ENCODE measurements at regions not wholly inside any gene's neighbourhood (a gene's known extent, or its start where the extent isn't known, plus 50 kb on each side); places are given as distances from the start of the nearest gene placed in this dataset.
"Not testable (repeated sequence)": the region's sequence is repeated elsewhere in the genome, so short reads cannot be mapped to it uniquely, and the experiment has no call there.

DNA sequence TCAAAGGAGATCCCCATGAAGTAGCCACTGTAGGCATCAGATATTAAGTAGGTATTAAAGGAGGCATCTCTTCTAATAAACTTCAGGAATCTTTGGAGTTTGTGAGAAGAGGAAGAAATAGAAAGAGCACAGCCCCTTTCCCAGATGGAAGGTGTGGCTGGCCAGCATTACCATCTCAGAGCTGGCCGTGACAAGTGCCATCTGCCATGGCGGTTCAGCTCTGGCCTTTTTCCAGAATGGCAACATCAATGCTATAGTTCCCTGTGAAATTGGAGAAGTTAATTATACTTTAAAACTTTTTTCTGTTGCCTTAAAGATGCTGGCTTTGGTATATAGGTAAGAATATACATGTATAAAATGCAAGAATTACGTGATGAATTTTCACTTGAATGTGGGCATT is 51.9 kb upstream of the MCUR1 start:
- H3K4me3 ChIP-seq (ENCODE audit: low read depth, poor library complexity, severe bottlenecking), result no peak overlapping the region
- intact Hi-C loops (cut with DNase I; ENCODE audit: low total_unique reads), result no loop called here
- TF ChIP-seq, protein P1, sequence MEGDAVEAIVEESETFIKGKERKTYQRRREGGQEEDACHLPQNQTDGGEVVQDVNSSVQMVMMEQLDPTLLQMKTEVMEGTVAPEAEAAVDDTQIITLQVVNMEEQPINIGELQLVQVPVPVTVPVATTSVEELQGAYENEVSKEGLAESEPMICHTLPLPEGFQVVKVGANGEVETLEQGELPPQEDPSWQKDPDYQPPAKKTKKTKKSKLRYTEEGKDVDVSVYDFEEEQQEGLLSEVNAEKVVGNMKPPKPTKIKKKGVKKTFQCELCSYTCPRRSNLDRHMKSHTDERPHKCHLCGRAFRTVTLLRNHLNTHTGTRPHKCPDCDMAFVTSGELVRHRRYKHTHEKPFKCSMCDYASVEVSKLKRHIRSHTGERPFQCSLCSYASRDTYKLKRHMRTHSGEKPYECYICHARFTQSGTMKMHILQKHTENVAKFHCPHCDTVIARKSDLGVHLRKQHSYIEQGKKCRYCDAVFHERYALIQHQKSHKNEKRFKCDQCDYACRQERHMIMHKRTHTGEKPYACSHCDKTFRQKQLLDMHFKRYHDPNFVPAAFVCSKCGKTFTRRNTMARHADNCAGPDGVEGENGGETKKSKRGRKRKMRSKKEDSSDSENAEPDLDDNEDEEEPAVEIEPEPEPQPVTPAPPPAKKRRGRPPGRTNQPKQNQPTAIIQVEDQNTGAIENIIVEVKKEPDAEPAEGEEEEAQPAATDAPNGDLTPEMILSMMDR (IDR thresholded peaks at IDR 0.05), result no peak
- no peak for TF ChIP-seq POLR2A (IDR thresholded peaks at IDR 0.05)
- peak in 1 of 2 donors; percentile 9 for DNase-seq (ENCODE audit: low spot score in 2 of 2)
- 58 to 64% methylated on average over 3 of the region's 3 CpGs for whole genome bisulfite sequencing, 2 donors

DNA sequence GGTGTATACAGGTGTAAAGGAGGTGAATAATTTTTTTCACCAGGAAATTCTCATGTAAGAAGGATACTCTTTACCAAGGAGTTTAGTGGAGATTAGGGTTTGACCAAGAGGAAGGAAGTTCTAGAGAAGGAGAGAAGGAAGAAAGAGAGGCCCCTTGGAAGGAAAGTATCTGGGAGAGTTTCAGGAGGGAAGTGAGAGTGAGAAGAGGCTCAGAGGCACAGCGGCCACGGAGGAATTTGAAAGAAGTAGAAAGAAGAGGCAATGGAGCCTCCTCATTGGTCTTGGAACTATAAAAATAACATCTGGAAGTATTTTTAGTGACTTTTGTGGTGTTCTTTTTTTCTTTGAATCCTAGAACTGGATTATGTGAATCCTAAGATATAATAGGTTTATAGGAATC is 50.8 kb upstream of the MCUR1 start:
- WGBS, 2 donors, result 48 to 54% methylated on average over 2 of the region's 2 CpGs
- no peak for TF ChIP-seq POLR2A (IDR thresholded peaks at IDR 0.05)
- TF ChIP-seq, protein P1 (IDR thresholded peaks at IDR 0.05), result no peak
- intact Hi-C loops (cut with DNase I; ENCODE audit: low total_unique reads), result no loop called here
- no peak overlapping the region for H3K4me3 ChIP-seq (ENCODE audit: low read depth, poor library complexity, severe bottlenecking)
- DNase-seq (ENCODE audit: low spot score in 2 of 2), result peak in 1 of 2 donors; percentile 42

DNA sequence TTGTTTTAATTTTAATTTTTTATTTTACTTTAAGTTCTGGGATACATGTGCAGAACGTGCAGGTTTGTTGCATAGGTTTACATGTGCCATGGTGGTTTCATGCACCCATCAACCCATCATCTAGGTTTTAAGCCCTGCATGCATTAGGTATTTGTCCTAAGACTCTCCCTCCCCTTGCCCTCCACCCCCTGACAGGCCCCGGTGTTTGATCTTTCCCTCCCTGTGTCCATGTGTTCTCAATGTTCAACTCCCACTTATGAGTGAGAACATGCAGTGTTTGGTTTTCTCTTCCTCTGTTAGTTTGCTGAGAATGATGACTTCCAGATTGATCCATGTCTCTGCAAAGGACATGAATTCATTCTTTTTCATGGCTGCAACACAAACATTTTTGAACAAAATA is 50.3 kb upstream of the MCUR1 start:
- intact Hi-C loops (cut with DNase I; ENCODE audit: low total_unique reads); DNase-seq (ENCODE audit: low spot score in 2 of 2); H3K4me3 ChIP-seq (ENCODE audit: low read depth, poor library complexity, severe bottlenecking): not testable (repeated sequence)
- 61 to 64% methylated on average over 2 of the region's 2 CpGs for WGBS, 2 donors

Data from lower leg skin (tissue), 4 donors.